HG02885 (cell line): ENCODE measurements at regions not wholly inside any gene's neighbourhood (a gene's known extent, or its start where the extent isn't known, plus 50 kb on each side); places are given as distances from the start of the nearest gene placed in this dataset.

Experiments used
- ATAC-seq: cut with Tn5 transposase; IDR thresholded peaks from one replicate; pipeline ENCODE4 v1.9.1; 2021; ENCODE audit warnings: mild to moderate bottlenecking; ENCODE audit not compliant: unreplicated experiment, poor library complexity

DNA sequence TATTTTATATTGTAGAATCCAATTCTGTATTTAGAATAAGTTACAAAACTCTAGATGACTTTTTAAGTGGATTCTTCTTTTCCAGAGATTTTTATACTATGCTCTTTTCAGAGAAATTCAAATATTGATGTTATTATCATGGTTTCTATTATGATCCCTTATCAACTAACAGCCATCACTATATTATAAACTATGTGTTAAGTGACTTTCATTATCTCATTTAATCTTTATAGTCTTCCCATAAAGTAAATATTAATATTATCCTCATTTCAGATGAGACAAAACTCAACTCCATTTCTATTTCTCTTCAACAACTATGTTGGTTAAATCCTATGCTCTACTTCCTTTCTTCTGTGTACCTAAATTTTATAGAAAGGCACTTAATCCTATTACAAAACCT lies 132.6 kb downstream of the ANKRD50 start:
- no peak for ATAC-seq

DNA sequence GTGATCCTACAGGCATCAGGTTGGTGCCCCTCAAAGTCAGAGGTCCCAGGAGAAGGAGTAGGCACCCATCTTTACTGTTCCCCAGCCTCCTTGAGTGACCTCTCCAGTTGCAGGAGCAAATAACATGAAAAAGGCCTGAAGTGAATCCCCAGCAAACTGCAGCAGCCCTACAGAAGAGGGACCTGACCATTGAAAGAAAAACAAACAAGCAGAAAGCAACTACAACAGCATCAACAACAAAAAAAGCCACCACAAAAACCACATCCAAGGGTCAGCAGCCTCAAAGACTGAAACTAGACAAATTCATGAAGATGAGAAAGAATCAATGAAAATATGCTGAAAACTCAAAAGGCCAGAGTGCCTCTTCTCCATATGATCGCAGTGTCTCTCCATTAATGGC lies 128.7 kb downstream of the ANKRD50 start:
- no peak for ATAC-seq

DNA sequence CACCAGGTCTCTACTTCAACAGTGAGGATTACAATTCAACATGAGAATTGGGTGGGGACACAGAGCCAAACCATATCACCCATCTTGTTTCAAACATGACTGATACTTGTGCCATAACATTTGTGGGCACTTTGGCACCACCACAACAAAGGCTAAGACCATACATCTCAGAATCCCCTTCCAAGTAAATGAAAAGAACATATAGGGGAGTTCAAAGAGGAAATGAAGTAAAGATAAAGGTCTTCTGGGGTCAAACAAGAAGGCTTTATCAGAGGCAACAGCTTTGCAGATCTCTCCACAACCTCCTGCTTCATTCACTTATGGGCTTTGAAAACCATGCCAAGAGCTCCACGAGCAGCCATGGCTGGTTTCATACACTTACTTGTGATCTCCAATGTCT lies 122.7 kb downstream of the ANKRD50 start:
- ATAC-seq: no peak

- no peak for ATAC-seq
These were observed 122.1 kb downstream of the ANKRD50 start for GRCh38 chr4:124590480-124590879.

- ATAC-seq: no peak
These were observed 120.9 kb downstream of the ANKRD50 start for GRCh38 chr4:124591637-124592036.

GRCh38 chr4:124593494-124593893 lies 119.0 kb downstream of the ANKRD50 start:
- no peak for ATAC-seq

DNA sequence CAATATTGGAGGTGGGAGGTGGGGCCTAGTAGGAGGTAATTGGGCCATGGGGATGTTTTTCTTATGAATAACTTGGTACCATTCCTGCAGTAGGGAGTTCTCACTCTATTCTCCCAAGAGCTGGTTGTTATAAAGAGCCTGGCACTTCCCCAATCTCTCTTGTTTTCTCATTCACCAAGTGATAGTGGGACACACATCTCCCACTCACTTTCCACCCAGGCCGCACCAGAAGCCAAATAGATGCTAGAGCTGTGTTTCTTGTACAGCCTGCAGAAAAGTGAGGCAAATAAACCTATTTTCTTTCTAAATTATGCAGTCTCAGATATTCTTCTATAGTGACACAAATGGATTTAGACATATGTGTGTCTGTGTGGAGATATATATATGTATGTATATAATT lies 117.6 kb downstream of the ANKRD50 start:
- ATAC-seq: no peak

- no peak for ATAC-seq
These were observed 115.7 kb downstream of the ANKRD50 start for GRCh38 chr4:124596816-124597215.

GRCh38 chr4:124610211-124610610 lies 102.3 kb downstream of the ANKRD50 start:
- no peak for ATAC-seq
